VCaP (cell line): ENCODE measurements at regions not wholly inside any gene's neighbourhood (a gene's known extent, or its start where the extent isn't known, plus 50 kb on each side); places are given as distances from the start of the nearest gene placed in this dataset.
"Not testable (repeated sequence)": the region's sequence is repeated elsewhere in the genome, so short reads cannot be mapped to it uniquely, and the experiment has no call there.

ENCODE experiments used
- H3K27ac ChIP-seq: fragments of 450-650 bp; 2 replicates; pipeline ENCODE4 v1.5.1; 2017
- TF ChIP-seq, protein P1 (sequence below): fragments of 450-650 bp; conservative IDR thresholded peaks from 2 replicates; pipeline ENCODE4 v1.5.1; 2017; ENCODE audit warnings: mild to moderate bottlenecking, moderate library complexity

DNA sequence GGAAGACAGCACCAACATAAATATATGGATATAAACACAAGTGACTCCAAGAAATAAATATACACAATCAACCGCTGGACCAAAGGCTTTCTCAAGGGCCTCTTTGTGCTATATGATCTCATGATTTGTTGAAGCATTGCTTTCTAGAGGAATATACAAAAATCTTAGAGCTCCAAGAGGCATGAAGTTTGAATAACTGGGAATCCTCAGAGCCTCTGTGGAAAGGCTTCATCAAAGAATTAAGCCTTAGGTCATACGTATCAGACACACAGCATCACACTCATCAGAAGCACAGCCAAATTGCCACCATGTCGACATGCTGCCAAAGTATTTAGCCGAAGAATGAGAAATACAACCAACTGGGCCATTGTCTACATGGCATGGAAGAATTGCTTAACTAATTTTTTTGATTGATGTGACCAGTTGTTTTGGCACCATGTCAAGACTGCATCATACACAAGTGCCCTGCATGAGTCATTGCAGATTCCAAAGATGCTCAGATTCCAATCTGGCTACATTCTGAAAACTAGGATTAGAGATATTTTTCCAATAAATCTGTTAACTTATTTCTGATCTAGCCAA, 860.6 kb upstream of the ZEB2 start:
- H3K27ac ChIP-seq, result no peak overlapping the region
- TF ChIP-seq, protein P1, sequence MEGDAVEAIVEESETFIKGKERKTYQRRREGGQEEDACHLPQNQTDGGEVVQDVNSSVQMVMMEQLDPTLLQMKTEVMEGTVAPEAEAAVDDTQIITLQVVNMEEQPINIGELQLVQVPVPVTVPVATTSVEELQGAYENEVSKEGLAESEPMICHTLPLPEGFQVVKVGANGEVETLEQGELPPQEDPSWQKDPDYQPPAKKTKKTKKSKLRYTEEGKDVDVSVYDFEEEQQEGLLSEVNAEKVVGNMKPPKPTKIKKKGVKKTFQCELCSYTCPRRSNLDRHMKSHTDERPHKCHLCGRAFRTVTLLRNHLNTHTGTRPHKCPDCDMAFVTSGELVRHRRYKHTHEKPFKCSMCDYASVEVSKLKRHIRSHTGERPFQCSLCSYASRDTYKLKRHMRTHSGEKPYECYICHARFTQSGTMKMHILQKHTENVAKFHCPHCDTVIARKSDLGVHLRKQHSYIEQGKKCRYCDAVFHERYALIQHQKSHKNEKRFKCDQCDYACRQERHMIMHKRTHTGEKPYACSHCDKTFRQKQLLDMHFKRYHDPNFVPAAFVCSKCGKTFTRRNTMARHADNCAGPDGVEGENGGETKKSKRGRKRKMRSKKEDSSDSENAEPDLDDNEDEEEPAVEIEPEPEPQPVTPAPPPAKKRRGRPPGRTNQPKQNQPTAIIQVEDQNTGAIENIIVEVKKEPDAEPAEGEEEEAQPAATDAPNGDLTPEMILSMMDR, result no peak

DNA sequence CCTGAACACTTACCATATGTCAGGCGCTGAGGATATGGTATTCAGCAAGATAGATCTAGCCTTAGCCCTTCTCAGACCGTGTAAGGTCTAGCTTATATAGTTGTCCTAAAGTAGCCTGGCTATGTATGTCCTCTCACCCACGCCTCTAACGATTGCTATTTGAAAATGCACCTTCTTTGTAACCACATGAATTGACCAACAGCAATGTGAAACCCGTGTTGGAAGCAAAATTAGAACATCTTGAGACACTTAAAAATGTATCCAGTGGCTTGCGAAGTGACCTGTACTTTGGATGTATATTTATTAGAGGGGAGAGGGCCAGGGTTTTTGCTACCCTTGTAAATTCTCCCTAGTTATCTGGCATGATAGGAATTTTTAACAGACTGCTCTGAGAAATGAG, 860.0 kb upstream of the ZEB2 start:
- H3K27ac ChIP-seq, result no peak overlapping the region
- TF ChIP-seq, protein P1, result no peak

DNA sequence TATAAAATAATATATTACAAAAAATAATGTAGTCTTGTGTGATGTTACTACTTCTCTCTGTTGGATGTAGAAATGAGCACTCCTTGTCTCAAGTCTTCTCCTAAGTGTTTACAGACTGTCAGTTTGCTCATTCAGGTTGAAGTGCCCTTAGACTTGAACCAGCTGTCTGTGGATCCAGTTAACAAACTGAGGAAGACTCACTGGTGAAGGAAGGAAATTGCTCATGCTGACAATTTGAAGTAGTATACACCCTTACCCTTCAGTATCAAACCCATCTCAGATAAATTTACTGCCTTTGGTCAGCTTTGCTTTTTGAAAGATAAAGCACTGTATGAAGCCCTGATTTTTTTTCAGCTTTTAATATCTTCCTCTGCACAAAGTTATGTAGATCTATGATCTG, 854.2 kb upstream of the ZEB2 start:
- no peak overlapping the region for H3K27ac ChIP-seq
- TF ChIP-seq, protein P1, result no peak

DNA sequence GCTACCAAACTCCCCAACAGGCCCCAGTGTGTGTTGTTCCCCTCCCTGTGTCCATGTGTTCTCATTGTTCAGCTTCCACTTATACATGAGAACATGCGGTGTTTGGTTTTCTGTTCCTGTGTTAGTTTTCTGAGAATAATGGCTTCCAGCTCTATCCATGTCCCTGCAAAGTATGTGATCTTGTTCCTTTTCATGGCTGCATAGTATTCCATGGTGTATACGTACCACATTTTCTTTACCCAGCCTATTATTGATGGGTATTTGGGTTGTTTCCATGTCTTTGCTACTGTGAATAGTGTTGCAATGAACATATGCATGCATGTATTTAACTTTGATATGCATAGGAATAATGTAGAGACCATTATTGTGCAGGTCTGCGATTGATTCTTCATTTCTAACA, 847.4 kb upstream of the ZEB2 start:
- not testable (repeated sequence) for H3K27ac ChIP-seq

DNA sequence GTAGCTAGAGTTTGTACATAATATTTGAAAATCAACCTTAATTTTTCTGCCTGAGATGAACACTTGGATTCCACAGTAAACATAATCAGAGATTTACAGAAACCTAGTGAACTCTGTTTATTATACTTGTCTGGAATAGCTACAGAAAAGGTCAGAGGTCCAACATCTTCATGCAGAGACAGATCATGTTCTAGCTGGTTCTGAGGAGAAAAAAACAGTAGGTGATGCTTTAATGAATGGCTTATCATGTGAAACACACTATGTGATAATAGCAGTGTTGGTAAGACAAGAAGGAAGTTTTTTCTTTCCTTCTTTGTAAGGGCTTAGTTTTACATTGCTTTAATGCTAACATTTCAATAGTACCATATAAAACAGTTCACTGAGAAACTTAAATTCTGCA, 846.4 kb upstream of the ZEB2 start:
- H3K27ac ChIP-seq, result no peak overlapping the region
- TF ChIP-seq, protein P1, result no peak

DNA sequence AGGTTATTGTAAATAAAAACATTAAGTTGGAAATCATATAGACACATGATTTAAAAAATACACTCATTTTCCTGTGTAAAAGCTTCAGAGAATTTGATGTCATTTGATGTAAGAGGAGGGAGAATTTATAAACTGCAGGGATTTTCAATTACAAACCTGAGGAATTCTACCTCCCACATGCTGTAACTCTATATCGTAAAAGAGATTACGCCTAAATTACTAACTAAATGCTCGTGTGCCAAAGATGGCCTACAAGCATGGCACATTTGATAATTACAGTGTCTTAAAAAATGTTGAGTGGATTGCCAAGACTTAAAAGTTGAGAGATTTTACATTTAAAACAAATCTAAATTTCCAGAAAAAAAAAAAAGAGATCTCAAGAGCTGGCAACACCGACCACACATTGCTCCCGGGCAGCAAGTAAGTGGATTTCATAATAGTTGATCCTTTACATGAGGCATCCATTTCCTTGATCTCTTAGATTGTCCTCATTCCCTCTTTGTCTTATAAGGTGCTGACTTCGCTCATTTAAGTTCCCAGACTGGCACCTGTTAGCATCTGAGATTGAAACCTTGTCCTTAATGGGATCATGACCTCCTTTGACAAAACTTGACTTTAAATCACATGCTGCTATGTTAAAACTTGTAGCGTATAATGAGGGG, 840.3 kb upstream of the ZEB2 start:
- TF ChIP-seq, protein P1, result no peak
- no peak overlapping the region for H3K27ac ChIP-seq

DNA sequence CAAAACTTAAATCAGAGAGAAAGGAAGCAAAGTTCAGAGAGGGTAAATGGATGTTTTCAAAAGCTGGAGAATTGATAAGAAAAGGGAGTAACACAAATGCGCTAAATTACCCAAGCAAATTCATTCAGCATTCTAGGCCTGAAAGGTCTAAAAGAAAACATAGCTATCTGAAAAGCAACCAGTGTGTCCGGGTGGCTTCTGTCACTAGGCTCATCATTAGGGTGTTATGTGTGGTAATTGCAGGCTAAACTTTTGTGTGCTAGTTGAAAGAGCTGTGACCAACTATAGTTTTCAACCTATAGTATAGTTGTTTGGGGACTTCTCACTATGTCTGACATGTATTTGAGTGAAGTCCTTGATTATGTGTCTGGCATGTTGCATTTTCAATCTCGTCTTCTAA, 839.6 kb upstream of the ZEB2 start:
- H3K27ac ChIP-seq, result no peak overlapping the region
- TF ChIP-seq, protein P1, result no peak

DNA sequence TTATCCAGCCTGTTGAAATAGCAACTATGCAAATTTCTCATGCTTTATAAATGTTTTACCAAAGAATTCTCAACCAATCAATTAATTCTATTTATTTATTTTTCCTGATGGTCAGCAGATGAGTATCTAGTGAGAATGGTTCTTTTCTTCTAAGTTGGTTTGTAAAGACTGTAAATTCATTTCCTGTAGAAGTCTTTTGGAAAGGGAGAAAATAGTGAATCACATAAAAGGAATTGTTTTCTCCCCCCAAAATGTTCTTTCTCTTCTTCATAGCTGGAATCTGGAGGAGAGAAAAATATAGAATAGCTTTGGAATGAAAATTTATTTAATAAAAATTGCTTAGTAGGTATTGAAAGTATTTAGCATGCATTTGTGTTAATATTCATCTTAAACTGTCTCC, 836.1 kb upstream of the ZEB2 start:
- H3K27ac ChIP-seq, result no peak overlapping the region
- TF ChIP-seq, protein P1, result no peak
